Epidermal melanocyte (primary cell): ENCODE measurements at regions not wholly inside any gene's neighbourhood (a gene's known extent, or its start where the extent isn't known, plus 50 kb on each side); places are given as distances from the start of the nearest gene placed in this dataset.

Experiments used
- DNase-seq: peaks from one replicate; pipeline ENCODE4 v3.0.0; 2011; ENCODE audit warnings: low spot score; ENCODE audit not compliant: insufficient read length

GRCh38 chr5:53364061-53364460 lies 116.4 kb upstream of the FST start:
- no peak for DNase-seq

- DNase-seq, result no peak
Measured at GRCh38 chr5:53366245-53366644, 114.2 kb upstream of the FST start.

- no peak for DNase-seq
Measured at GRCh38 chr5:53367727-53368126, 112.7 kb upstream of the FST start.

GRCh38 chr5:53368516-53368915 lies 111.9 kb upstream of the FST start:
- DNase-seq, result no peak

GRCh38 chr5:53368966-53369605 lies 111.3 kb upstream of the FST start:
- no peak for DNase-seq

GRCh38 chr5:53369681-53370080 lies 110.7 kb upstream of the FST start:
- DNase-seq, result no peak

- DNase-seq, result no peak
Measured at GRCh38 chr5:53373451-53374158, 106.8 kb upstream of the FST start.

GRCh38 chr5:53376853-53377252 lies 103.6 kb upstream of the FST start:
- no peak for DNase-seq

- DNase-seq, result no peak
Measured at GRCh38 chr5:53378190-53378589, 102.2 kb upstream of the FST start.

GRCh38 chr5:53378590-53379247 lies 101.7 kb upstream of the FST start:
- no peak for DNase-seq

- no peak for DNase-seq
Measured at GRCh38 chr5:53386341-53386740, 94.1 kb upstream of the FST start.

- DNase-seq, result no peak
Measured at GRCh38 chr5:53389093-53389492, 91.3 kb upstream of the FST start.

- DNase-seq, result no peak
Measured at GRCh38 chr5:53392073-53392472, 88.4 kb upstream of the FST start.

GRCh38 chr5:53394808-53395207 lies 85.6 kb upstream of the FST start:
- no peak for DNase-seq

- DNase-seq, result no peak
Measured at GRCh38 chr5:53397141-53397757, 83.2 kb upstream of the FST start.

- no peak for DNase-seq
Measured at GRCh38 chr5:53397845-53398244, 82.6 kb upstream of the FST start.

- no peak for DNase-seq
Measured at GRCh38 chr5:53399926-53400697, 80.3 kb upstream of the FST start.

GRCh38 chr5:53403291-53403690 lies 77.1 kb upstream of the FST start:
- DNase-seq, result no peak

GRCh38 chr5:53403758-53404157 lies 76.7 kb upstream of the FST start:
- no peak for DNase-seq

- DNase-seq, result no peak
Measured at GRCh38 chr5:53405396-53405795, 75.0 kb upstream of the FST start.

GRCh38 chr5:53406630-53407316 lies 73.7 kb upstream of the FST start:
- no peak for DNase-seq
